GM12878 (cell line): ENCODE measurements at regions not wholly inside any gene's neighbourhood (a gene's known extent, or its start where the extent isn't known, plus 50 kb on each side); places are given as distances from the start of the nearest gene placed in this dataset.

Experiments
- ATAC-seq: fragments of 200-7000 bp; cut with Tn5 transposase; 3 replicates; pipeline ENCODE4 v1.9.1; 2020; ENCODE audit warnings: mild to moderate bottlenecking, moderate library complexity
- BruUV-seq: library from RNA; stranded (reverse); fragments of 400-500 nt; replicated peaks from 2 replicates; lab custom pipeline; 2021; lab: Mats Ljungman, UMichigan
- CTCF ChIA-PET: fragments of 300-600 bp; sonication (Branson Sonifier 250); formaldehyde crosslinking; extraction: SDS; loops from one replicate; lab custom pipeline; 2021; ENCODE audit warnings: inconsistent platforms; lab: Yijun Ruan, JAX
- POLR2A ChIA-PET: fragments of 350-600 bp; formaldehyde crosslinking; extraction: SDS; loops from one replicate; lab custom pipeline; 2021; ENCODE audit warnings: inconsistent platforms; lab: Charles Lee
- RAD21 ChIA-PET: fragments of 300-600 bp; sonication (Branson Sonifier 250); formaldehyde crosslinking; loops from one replicate; lab custom pipeline; 2023; ENCODE audit warnings: antibody characterized with exemption; ENCODE audit not compliant: unreplicated experiment; lab: Charles Lee
- SMC1A ChIA-PET: fragments of 300-600 bp; sonication (Branson Sonifier 250); formaldehyde crosslinking; loops from one replicate; lab custom pipeline; 2023; ENCODE audit not compliant: unreplicated experiment, uncharacterized antibody; lab: Charles Lee
- DNase-seq: peaks from one replicate; pipeline ENCODE4 v3.0.0-alpha.2; 2011; ENCODE audit warnings: low read depth, low spot score
- FAIRE-seq: peaks from 3 replicates; lab custom pipeline; 2011; peaks lifted over from hg19 to GRCh38; lab: Jason Lieb, UNC
- H2AFZ ChIP-seq: 2 replicates; pipeline ENCODE4 v1.6.0; 2011; ENCODE audit warnings: low read depth, low read length, control low read depth; ENCODE audit not compliant: control insufficient read depth
- H3K27ac ChIP-seq: 2 replicates; pipeline ENCODE4 v1.5.1; 2011; ENCODE audit warnings: control low read depth; ENCODE audit not compliant: control insufficient read depth, insufficient read depth
- H3K27me3 ChIP-seq, 2 experiments: replicated peaks in 1 of 2; 2 replicates each; pipeline versions ENCODE4 v1.6.0 to v1.6.1; 2011; ENCODE audit warnings: low read length in 1 of 2; ENCODE audit not compliant: control insufficient read depth in 2 of 2, insufficient read depth in 2 of 2
- H3K36me3 ChIP-seq, 2 experiments: 2 replicates each; pipeline ENCODE4 v1.5.1; 2011; ENCODE audit warnings: low read length in 1 of 2; ENCODE audit not compliant: control insufficient read depth in 2 of 2, insufficient read depth in 2 of 2
- H3K4me1 ChIP-seq: 2 replicates; pipeline ENCODE4 v1.6.1; 2011; ENCODE audit warnings: mild to moderate bottlenecking, low read length, moderate library complexity, mixed read lengths; ENCODE audit not compliant: control insufficient read depth, insufficient read depth
- H3K4me2 ChIP-seq: 2 replicates; pipeline ENCODE4 v1.6.0; 2011; ENCODE audit warnings: control low read depth; ENCODE audit not compliant: control insufficient read depth, insufficient read depth
- H3K4me3 ChIP-seq: fragments of 200-600 bp; sonication (generic); 2 replicates; pipeline ENCODE4 v1.5.1; 2016
- H3K79me2 ChIP-seq: 2 replicates; pipeline ENCODE4 v1.6.0; 2011; ENCODE audit warnings: low read length; ENCODE audit not compliant: control insufficient read depth, insufficient read depth
- H3K9ac ChIP-seq: 2 replicates; pipeline ENCODE4 v1.8.0; 2011; ENCODE audit warnings: low read length, control low read depth, mixed read lengths; ENCODE audit not compliant: control insufficient read depth, insufficient read depth
- H3K9me3 ChIP-seq: replicated peaks from 3 replicates; pipeline ENCODE4 v1.5.1; 2011; ENCODE audit warnings: mild to moderate bottlenecking, low read length; ENCODE audit not compliant: control insufficient read depth, insufficient read depth
- H4K20me1 ChIP-seq: 2 replicates; pipeline ENCODE4 v1.6.0; 2011; ENCODE audit not compliant: control insufficient read depth, insufficient read depth
- MTA3 ChIP-seq: IDR thresholded peaks from 2 replicates; pipeline ENCODE4 v1.6.1; 2012; ENCODE audit warnings: low read length, inconsistent platforms, borderline replicate concordance
- ZNF207 ChIP-seq: fragments of 450-650 bp; IDR thresholded peaks from 2 replicates; pipeline ENCODE4 v1.6.1; 2014; ENCODE audit warnings: antibody characterized with exemption, mild to moderate bottlenecking, borderline replicate concordance
- WGBS: methylation state at CpG from one replicate; pipeline ENCODE4 v1.1.6; 2016; ENCODE audit warnings: low lambda C conversion rate; ENCODE audit not compliant: insufficient replicate concordance, insufficient coverage; ENCODE audit errors: missing lambda C conversion rate; 5-methylcytosine and 5-hydroxymethylcytosine counted together
- in situ Hi-C: fragments of 300-500 bp; cut with MboI; formaldehyde crosslinking; loops from 9 replicates; pipeline ENCODE4 v1.14.3; 2018; ENCODE audit warnings: mixed read lengths
- intact Hi-C: fragments of 100-400 bp; cut with micrococcal nuclease; formaldehyde crosslinking; loops from one replicate; pipeline ENCODE4 v1.14.2; 2022; ENCODE audit not compliant: unreplicated experiment
- TF ChIP-seq, protein P1 (sequence below), 3 experiments: IDR thresholded peaks in 2 of 3; conservative IDR thresholded peaks in 1 of 3; 2 replicates each; pipeline ENCODE4 v1.5.1; 2011; ENCODE audit warnings: low read depth in 3 of 3, low read length in 3 of 3, mild to moderate bottlenecking in 3 of 3, control low read depth in 2 of 3, moderate library complexity in 2 of 3, inconsistent platforms in 1 of 3, mixed read lengths in 1 of 3; ENCODE audit not compliant: control insufficient read depth in 2 of 3, insufficient read depth in 1 of 3; ENCODE audit errors: extremely low read depth in 1 of 3

DNA sequence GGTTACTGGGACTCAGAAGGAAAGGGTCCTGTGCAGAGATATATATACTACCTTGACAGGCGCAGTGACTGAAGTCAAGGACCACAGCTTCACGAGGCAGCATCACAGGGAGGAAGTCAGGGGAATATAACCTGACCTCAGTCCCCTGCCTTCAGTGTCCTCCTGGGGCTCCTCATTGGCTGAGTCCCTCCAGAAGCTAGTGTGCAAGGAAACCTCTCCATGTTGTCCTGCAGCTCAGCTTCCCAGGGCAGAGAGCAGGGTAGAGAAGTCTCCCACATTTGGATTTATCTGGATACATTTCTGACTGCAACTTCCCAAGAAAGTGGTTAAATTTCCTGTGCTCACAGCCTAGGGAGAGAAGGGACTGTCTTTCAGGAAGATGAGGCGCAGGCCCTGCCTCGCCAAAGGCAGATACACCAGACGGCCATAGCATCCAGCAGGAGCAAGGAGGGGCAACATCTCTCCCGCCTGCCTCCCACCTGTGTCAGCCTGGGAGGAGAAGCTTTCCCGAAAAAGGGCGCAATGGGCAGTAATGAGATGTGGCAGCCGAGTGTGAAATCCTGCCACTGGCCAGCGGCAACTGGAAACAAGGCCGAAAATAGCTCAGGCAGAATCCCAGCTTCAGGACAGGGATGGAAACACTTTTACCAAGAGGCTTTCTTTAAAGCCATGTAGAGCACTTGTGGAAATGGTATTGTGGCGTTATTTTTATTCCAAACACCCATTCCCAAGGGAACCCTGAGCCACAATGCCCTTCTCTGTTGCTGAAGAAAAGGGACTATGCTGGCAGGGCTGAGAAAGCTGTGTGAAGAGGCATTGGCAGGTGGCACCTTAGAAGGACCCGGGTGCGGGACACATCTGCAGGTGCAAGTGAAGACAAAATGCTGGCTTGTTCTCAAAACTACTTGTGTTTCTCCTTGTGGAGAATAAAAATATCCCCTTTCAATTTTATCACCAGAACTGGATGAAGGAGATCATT is 54.9 kb upstream of the HIF1A start:
- no peak for FAIRE-seq
- Histone ChIP-seq H3K27me3 (no peaks in the 10 kb centered on the region), H3K9me3 (no peaks in the 10 kb centered on the region), H3K27ac (no peak overlapping the region), H3K79me2 (no peaks in the 10 kb centered on the region), H3K36me3 (no peaks in the 10 kb centered on the region), H4K20me1 (no peaks in the 10 kb centered on the region), H3K9ac (no peak overlapping the region), H2AFZ (no peak overlapping the region), H3K4me2 (no peak overlapping the region), H3K4me3 (no peak overlapping the region), H3K4me1 (peaks cover 8% of the 10 kb centered on the region)
- ChIA-PET CTCF (no interaction called here), RAD21 (no interaction called here), POLR2A (no interaction called here), SMC1A (no interaction called here)
- DNase-seq: no peak
- ATAC-seq: no peak
- TF ChIP-seq, protein P1, sequence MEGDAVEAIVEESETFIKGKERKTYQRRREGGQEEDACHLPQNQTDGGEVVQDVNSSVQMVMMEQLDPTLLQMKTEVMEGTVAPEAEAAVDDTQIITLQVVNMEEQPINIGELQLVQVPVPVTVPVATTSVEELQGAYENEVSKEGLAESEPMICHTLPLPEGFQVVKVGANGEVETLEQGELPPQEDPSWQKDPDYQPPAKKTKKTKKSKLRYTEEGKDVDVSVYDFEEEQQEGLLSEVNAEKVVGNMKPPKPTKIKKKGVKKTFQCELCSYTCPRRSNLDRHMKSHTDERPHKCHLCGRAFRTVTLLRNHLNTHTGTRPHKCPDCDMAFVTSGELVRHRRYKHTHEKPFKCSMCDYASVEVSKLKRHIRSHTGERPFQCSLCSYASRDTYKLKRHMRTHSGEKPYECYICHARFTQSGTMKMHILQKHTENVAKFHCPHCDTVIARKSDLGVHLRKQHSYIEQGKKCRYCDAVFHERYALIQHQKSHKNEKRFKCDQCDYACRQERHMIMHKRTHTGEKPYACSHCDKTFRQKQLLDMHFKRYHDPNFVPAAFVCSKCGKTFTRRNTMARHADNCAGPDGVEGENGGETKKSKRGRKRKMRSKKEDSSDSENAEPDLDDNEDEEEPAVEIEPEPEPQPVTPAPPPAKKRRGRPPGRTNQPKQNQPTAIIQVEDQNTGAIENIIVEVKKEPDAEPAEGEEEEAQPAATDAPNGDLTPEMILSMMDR (IDR thresholded peaks at IDR 0.05 in 2 of 3, conservative IDR thresholded peaks at IDR 0.05 in 1 of 3; ENCODE audit: control insufficient read depth in 2 of 3, extremely low read depth in 1 of 3, insufficient read depth in 1 of 3, low read depth in 3 of 3, low read length in 3 of 3): no peak
- TF ChIP-seq MTA3 (no peak), ZNF207 (no peak)
- WGBS: 78% methylated on average over 14 of the region's 14 CpGs
- in situ Hi-C loops: no loop called here
- no TSS peak for BruUV-seq
- intact Hi-C loops: no loop called here
